Panc1 (cell line): ENCODE measurements at regions not wholly inside any gene's neighbourhood (a gene's known extent, or its start where the extent isn't known, plus 50 kb on each side); places are given as distances from the start of the nearest gene placed in this dataset.

Experiments used
- CTCF ChIP-seq: fragments of 450-650 bp; IDR thresholded peaks from 2 replicates; pipeline ENCODE4 v1.5.1; 2017; ENCODE audit warnings: mild to moderate bottlenecking
- POLR2AphosphoS5 ChIP-seq: IDR thresholded peaks from 2 replicates; pipeline ENCODE4 v1.6.1; 2012; ENCODE audit warnings: mild to moderate bottlenecking, low read depth, low read length, moderate library complexity
- REST ChIP-seq, 2 experiments: IDR thresholded peaks; 2 replicates each; pipeline ENCODE4 v1.6.1; 2011 to 2012; ENCODE audit warnings: low read depth in 2 of 2, control low read depth in 1 of 2, low read length in 1 of 2, mild to moderate bottlenecking in 1 of 2, moderate library complexity in 1 of 2; ENCODE audit not compliant: insufficient read depth in 1 of 2
- SIN3A ChIP-seq: IDR thresholded peaks from 2 replicates; pipeline ENCODE4 v1.6.1; 2012; ENCODE audit warnings: low read depth, mild to moderate bottlenecking, low read length, moderate library complexity, borderline replicate concordance; ENCODE audit not compliant: insufficient read depth
- TCF7L2 ChIP-seq: IDR thresholded peaks from 2 replicates; pipeline ENCODE4 v1.6.1; 2011; ENCODE audit warnings: mild to moderate bottlenecking, low read depth, low read length, inconsistent platforms

- TF ChIP-seq CTCF, result no peak
- no peak for TF ChIP-seq POLR2AphosphoS5
- no peak for TF ChIP-seq REST (IDR thresholded peaks at IDR 0.05; ENCODE audit: insufficient read depth in 1 of 2, low read depth in 2 of 2, low read length in 1 of 2)
- TF ChIP-seq SIN3A, result no peak
- no peak for TF ChIP-seq TCF7L2
Measured at GRCh38 chr1:22350924-22351767, 100.5 kb upstream of the ZBTB40 start.
